Right cardiac atrium (tissue), 5 donors: ENCODE measurements at regions not wholly inside any gene's neighbourhood (a gene's known extent, or its start where the extent isn't known, plus 50 kb on each side); places are given as distances from the start of the nearest gene placed in this dataset.

ENCODE experiments used
- ATAC-seq, 2 donors: fragments of 200-7000 bp; cut with Tn5 transposase; one replicate each; pipeline versions ENCODE4 v1.8.0 to v1.9.1; 2020; ENCODE audit warnings: moderate library complexity in 2 of 2, mild to moderate bottlenecking in 1 of 2
- DNase-seq, 3 donors: peaks; one replicate each; pipeline ENCODE4 v3.0.0-alpha.2; 2020
- H3K27ac ChIP-seq: one replicate; pipeline ENCODE4 v1.5.1; 2013; ENCODE audit warnings: mild to moderate bottlenecking, low read length, control low read depth, moderate library complexity
- H3K27me3 ChIP-seq: one replicate; pipeline ENCODE4 v1.6.1; 2013; ENCODE audit not compliant: control insufficient read depth, insufficient read depth
- H3K4me1 ChIP-seq: one replicate; pipeline ENCODE4 v1.6.1; 2013; ENCODE audit warnings: low read length; ENCODE audit not compliant: control insufficient read depth, insufficient read depth
- H3K4me3 ChIP-seq: one replicate; pipeline ENCODE4 v1.5.1; 2013; ENCODE audit warnings: low read length, control low read depth
- H3K9me3 ChIP-seq: one replicate; pipeline ENCODE4 v1.6.1; 2013; ENCODE audit warnings: low read length; ENCODE audit not compliant: control insufficient read depth
- WGBS: extraction: QIAGEN DNeasy Blood & Tissue Kit; methylation state at CpG from one replicate; pipeline ENCODE4 v1.1.7; 2013; 5-methylcytosine and 5-hydroxymethylcytosine counted together
- intact Hi-C, 4 donors: fragments of 100-400 bp; cut with DNase I; formaldehyde crosslinking; loops; one replicate each; pipeline versions ENCODE4 v1.11.0 to v1.14.0; 2022 to 2023
- donor health status: healthy with polysubstance abuse.
- donor health status: DM: no; HTN: yes; CAD: no.
- donor health status: DM: no; HTN: no; CAD: no.
- donor health status: DM: no; HTN: yes; CAD: no; lungs with severe emphysema.
- donor health status: DM: yes; HTN: yes; CAD: no.

- Histone ChIP-seq H3K4me1 (no peaks in the 10 kb centered on the region), H3K9me3 (no peaks in the 10 kb centered on the region), H3K27ac (no peak overlapping the region), H3K27me3 (no peaks in the 10 kb centered on the region), H3K4me3 (no peak overlapping the region)
- intact Hi-C loops = no loop called here
- no peak for ATAC-seq
- 45% methylated on average over 6 of the region's 6 CpGs for whole genome bisulfite sequencing
- no peak for DNase-seq
Observed at GRCh38 chr5:135115591-135115990, 81.6 kb upstream of the PITX1 start.

- Histone ChIP-seq H3K27me3 (no peaks in the 10 kb centered on the region), H3K9me3 (no peaks in the 10 kb centered on the region), H3K27ac (no peak overlapping the region), H3K4me1 (no peaks in the 10 kb centered on the region), H3K4me3 (no peak overlapping the region)
- DNase-seq (no peak), ATAC-seq (no peak)
- intact Hi-C loops = no loop called here
- 80% methylated on average over 2 of the region's 2 CpGs for WGBS
Observed at GRCh38 chr5:135114759-135115158, 80.7 kb upstream of the PITX1 start.

- Histone ChIP-seq H3K4me3 (no peak overlapping the region), H3K4me1 (no peaks in the 10 kb centered on the region), H3K27ac (no peak overlapping the region), H3K9me3 (no peaks in the 10 kb centered on the region), H3K27me3 (no peaks in the 10 kb centered on the region)
- no peak for ATAC-seq
- intact Hi-C loops = no loop called here
- no peak for DNase-seq
- 62% methylated on average over 10 of the region's 10 CpGs for WGBS
Observed at GRCh38 chr5:135112008-135112725, 78.1 kb upstream of the PITX1 start.

- Histone ChIP-seq H3K4me1 (no peaks in the 10 kb centered on the region), H3K4me3 (no peak overlapping the region), H3K27me3 (no peaks in the 10 kb centered on the region), H3K9me3 (no peaks in the 10 kb centered on the region), H3K27ac (no peak overlapping the region)
- intact Hi-C loops = no loop called here
- DNase-seq (no peak), ATAC-seq (peak in 1 of 2 donors; percentile 28)
- 72% methylated on average over 11 of the region's 11 CpGs for WGBS
Observed at GRCh38 chr5:135110785-135111596, 77.0 kb upstream of the PITX1 start.

GRCh38 chr5:135108992-135109391 lies 75.0 kb upstream of the PITX1 start:
- intact Hi-C loops = no loop called here
- no peak overlapping the region for H3K27ac ChIP-seq
- no peaks in the 10 kb centered on the region for H3K9me3 ChIP-seq
- ATAC-seq = no peak
- H3K4me3 ChIP-seq = no peak overlapping the region
- H3K27me3 ChIP-seq = no peaks in the 10 kb centered on the region
- 87% methylated on average over 7 of the region's 7 CpGs for WGBS
- no peaks in the 10 kb centered on the region for H3K4me1 ChIP-seq
- DNase-seq = no peak

GRCh38 chr5:135108569-135108968 lies 74.5 kb upstream of the PITX1 start:
- no peak overlapping the region for H3K4me3 ChIP-seq
- intact Hi-C loops = no loop called here
- H3K4me1 ChIP-seq = no peaks in the 10 kb centered on the region
- H3K27me3 ChIP-seq = no peaks in the 10 kb centered on the region
- no peak overlapping the region for H3K27ac ChIP-seq
- 96% methylated on average over 3 of the region's 3 CpGs for WGBS
- DNase-seq (no peak), ATAC-seq (no peak)
- no peaks in the 10 kb centered on the region for H3K9me3 ChIP-seq

GRCh38 chr5:135107986-135108385 lies 74.0 kb upstream of the PITX1 start:
- DNase-seq = no peak
- WGBS = 87% methylated on average over 3 of the region's 3 CpGs
- no peak overlapping the region for H3K27ac ChIP-seq
- no peak for ATAC-seq
- no peaks in the 10 kb centered on the region for H3K4me1 ChIP-seq
- intact Hi-C loops = no loop called here
- H3K4me3 ChIP-seq = no peak overlapping the region
- no peaks in the 10 kb centered on the region for H3K9me3 ChIP-seq
- H3K27me3 ChIP-seq = no peaks in the 10 kb centered on the region

- H3K4me1 ChIP-seq = no peaks in the 10 kb centered on the region
- ATAC-seq (no peak), DNase-seq (no peak)
- no peaks in the 10 kb centered on the region for H3K9me3 ChIP-seq
- no peak overlapping the region for H3K27ac ChIP-seq
- intact Hi-C loops = no loop called here
- no peak overlapping the region for H3K4me3 ChIP-seq
- no peaks in the 10 kb centered on the region for H3K27me3 ChIP-seq
- WGBS = 49% methylated on average over 19 of the region's 19 CpGs
Observed at GRCh38 chr5:135106610-135107471, 72.8 kb upstream of the PITX1 start.

- H3K27ac ChIP-seq = no peak overlapping the region
- DNase-seq = no peak
- no peak overlapping the region for H3K4me3 ChIP-seq
- no peaks in the 10 kb centered on the region for H3K4me1 ChIP-seq
- WGBS = 77% methylated on average over 3 of the region's 3 CpGs
- H3K27me3 ChIP-seq = no peaks in the 10 kb centered on the region
- H3K9me3 ChIP-seq = no peaks in the 10 kb centered on the region
- intact Hi-C loops = no loop called here
- ATAC-seq = no peak
Observed at GRCh38 chr5:135106136-135106535, 72.1 kb upstream of the PITX1 start.

GRCh38 chr5:135105105-135105484 lies 71.1 kb upstream of the PITX1 start:
- ATAC-seq (no peak), DNase-seq (no peak)
- Histone ChIP-seq H3K9me3 (no peaks in the 10 kb centered on the region), H3K4me3 (no peak overlapping the region), H3K27ac (no peak overlapping the region), H3K4me1 (no peaks in the 10 kb centered on the region), H3K27me3 (no peaks in the 10 kb centered on the region)
- 88% methylated on average over 3 of the region's 3 CpGs for WGBS
- intact Hi-C loops = no loop called here

GRCh38 chr5:135103575-135103853 lies 69.5 kb upstream of the PITX1 start:
- Histone ChIP-seq H3K4me3 (no peak overlapping the region), H3K4me1 (no peaks in the 10 kb centered on the region), H3K9me3 (no peaks in the 10 kb centered on the region), H3K27me3 (no peaks in the 10 kb centered on the region), H3K27ac (no peak overlapping the region)
- DNase-seq = no peak
- ATAC-seq = no peak
- 70% methylated on average over 7 of the region's 7 CpGs for WGBS
- intact Hi-C loops = no loop called here
